ENCODE measurements at regions not wholly inside any gene's neighbourhood (a gene's known extent, or its start where the extent isn't known, plus 50 kb on each side); places are given as distances from the start of the nearest gene placed in this dataset.

DNA sequence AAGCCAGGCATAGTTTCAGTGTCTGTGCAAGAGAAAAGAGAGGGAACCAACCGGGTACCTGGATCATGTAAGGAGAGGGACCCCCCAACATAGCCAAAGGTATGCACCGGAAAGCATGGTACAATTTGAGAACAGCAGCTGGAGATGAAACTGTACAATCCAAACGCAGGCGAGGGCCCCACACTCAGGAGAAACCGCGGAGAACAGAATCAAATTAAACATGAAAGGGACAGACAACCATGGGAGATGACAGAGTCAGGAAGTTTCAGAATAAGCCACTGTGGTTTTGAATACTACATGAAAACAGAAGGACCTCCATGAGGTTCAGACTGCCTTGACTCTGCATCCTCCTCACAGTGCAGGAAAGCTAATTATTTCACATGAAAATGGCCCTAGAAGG is 62.9 kb upstream of the SPATA13 start:
- Mint-ChIP-seq H3K9me3 (peaks cover 6% of the 10 kb centered on the region), H3K27me3 (ENCODE audit: low read depth) (peaks cover 7% of the 10 kb centered on the region), H3K27ac (no peak overlapping the region), H3K4me1 (no peaks in the 10 kb centered on the region), H3K4me3 (no peak overlapping the region), H3K36me3 (no peaks in the 10 kb centered on the region)
- TF ChIP-seq, protein P1, sequence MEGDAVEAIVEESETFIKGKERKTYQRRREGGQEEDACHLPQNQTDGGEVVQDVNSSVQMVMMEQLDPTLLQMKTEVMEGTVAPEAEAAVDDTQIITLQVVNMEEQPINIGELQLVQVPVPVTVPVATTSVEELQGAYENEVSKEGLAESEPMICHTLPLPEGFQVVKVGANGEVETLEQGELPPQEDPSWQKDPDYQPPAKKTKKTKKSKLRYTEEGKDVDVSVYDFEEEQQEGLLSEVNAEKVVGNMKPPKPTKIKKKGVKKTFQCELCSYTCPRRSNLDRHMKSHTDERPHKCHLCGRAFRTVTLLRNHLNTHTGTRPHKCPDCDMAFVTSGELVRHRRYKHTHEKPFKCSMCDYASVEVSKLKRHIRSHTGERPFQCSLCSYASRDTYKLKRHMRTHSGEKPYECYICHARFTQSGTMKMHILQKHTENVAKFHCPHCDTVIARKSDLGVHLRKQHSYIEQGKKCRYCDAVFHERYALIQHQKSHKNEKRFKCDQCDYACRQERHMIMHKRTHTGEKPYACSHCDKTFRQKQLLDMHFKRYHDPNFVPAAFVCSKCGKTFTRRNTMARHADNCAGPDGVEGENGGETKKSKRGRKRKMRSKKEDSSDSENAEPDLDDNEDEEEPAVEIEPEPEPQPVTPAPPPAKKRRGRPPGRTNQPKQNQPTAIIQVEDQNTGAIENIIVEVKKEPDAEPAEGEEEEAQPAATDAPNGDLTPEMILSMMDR (IDR thresholded peaks at IDR 0.05; ENCODE audit: unreplicated experiment), result no peak
- DNase-seq (ENCODE audit: low spot score in 2 of 2, unreplicated experiment in 2 of 2), result no peak

DNA sequence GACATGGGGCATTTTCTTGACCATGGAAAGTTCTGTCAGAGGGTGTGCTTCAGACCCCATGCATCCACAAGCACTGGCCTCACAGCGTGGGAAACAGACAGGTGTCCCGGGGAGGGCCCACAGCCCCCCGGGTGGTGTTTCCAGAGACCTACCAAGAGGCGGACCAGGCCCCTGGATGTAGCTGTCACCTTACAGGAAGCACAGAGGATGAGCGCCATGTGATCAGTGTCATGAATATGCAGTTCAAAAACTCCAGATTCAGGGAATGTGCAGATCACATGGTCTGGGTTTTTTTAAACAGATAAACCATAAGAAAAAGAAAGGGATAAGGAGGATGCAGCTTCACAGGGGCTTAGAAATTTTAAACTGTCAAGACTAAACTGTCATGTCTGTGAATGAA is 61.0 kb upstream of the SPATA13 start:
- Mint-ChIP-seq H3K36me3 (no peaks in the 10 kb centered on the region), H3K4me1 (no peaks in the 10 kb centered on the region), H3K9me3 (peaks cover 6% of the 10 kb centered on the region), H3K4me3 (no peak overlapping the region), H3K27ac (no peak overlapping the region), H3K27me3 (ENCODE audit: low read depth) (peaks cover 7% of the 10 kb centered on the region)
- TF ChIP-seq, protein P1 (IDR thresholded peaks at IDR 0.05; ENCODE audit: unreplicated experiment), result no peak
- no peak for DNase-seq (ENCODE audit: low spot score in 2 of 2, unreplicated experiment in 2 of 2)

GRCh38 chr13:24100188-24100587 is 60.3 kb upstream of the SPATA13 start:
- Mint-ChIP-seq H3K4me3 (no peak overlapping the region), H3K27ac (no peak overlapping the region), H3K4me1 (no peaks in the 10 kb centered on the region), H3K27me3 (ENCODE audit: low read depth) (peaks cover 7% of the 10 kb centered on the region), H3K9me3 (peaks cover under 1% of the 10 kb centered on the region), H3K36me3 (no peaks in the 10 kb centered on the region)
- no peak for DNase-seq (ENCODE audit: low spot score in 2 of 2, unreplicated experiment in 2 of 2)
- TF ChIP-seq, protein P1 (IDR thresholded peaks at IDR 0.05; ENCODE audit: unreplicated experiment), result no peak

DNA sequence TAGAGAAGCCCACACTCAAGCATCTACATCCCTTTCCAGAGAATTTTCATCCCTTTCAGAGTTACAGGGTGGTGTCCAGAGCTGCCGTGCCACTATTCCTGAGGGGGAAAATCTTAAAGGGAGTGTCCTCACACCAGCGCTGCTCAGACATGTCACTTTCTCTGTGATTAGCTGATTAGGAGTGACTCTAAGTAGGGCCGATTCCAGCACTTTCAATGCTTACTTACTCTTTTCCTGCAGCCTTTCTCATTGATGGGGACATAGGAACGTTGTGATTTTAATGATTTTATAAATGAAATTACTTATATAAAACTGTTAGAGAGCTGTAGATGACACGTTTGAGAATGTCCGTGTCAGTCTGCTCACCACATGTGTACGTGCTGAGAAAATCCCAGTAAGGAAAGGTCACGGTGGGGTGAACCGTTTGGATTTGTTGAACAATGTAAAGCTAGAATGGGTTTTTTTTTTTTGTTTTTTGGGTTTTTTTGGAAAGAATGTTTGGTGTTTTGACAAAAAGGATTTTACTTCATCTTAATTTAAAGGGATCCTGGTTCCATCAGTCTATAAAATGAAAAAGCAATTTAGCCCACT is 56.6 kb upstream of the SPATA13 start:
- Mint-ChIP-seq H3K36me3 (no peaks in the 10 kb centered on the region), H3K9me3 (no peaks in the 10 kb centered on the region), H3K4me3 (no peak overlapping the region), H3K27me3 (ENCODE audit: low read depth) (peaks cover 4% of the 10 kb centered on the region), H3K4me1 (no peaks in the 10 kb centered on the region), H3K27ac (no peak overlapping the region)
- no peak for DNase-seq (ENCODE audit: low spot score in 2 of 2, unreplicated experiment in 2 of 2)
- TF ChIP-seq, protein P1 (IDR thresholded peaks at IDR 0.05; ENCODE audit: unreplicated experiment), result no peak

DNA sequence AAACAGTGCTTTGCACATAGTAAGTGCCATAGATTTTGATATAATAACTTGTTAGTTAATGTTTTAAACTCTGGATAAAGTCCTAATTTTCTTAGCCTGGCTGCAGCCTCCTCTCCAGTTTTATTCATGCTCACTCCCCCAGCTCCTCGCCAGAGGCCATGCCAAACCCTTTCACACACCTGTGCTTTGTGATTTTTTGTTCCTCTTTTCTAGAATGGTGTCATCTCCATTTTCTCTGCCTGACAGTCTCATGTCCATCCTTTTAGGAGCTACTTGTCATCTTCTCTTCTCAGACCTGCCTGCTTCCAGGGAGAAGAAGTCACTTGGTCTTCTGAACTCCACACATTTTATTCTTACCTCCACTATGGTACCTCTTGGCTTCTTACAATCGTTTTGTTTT is 55.8 kb upstream of the SPATA13 start:
- Mint-ChIP-seq H3K4me3 (no peak overlapping the region), H3K9me3 (no peaks in the 10 kb centered on the region), H3K27me3 (ENCODE audit: low read depth) (peaks cover 4% of the 10 kb centered on the region), H3K27ac (no peak overlapping the region), H3K4me1 (no peaks in the 10 kb centered on the region), H3K36me3 (no peaks in the 10 kb centered on the region)
- TF ChIP-seq, protein P1 (IDR thresholded peaks at IDR 0.05; ENCODE audit: unreplicated experiment), result no peak
- DNase-seq (ENCODE audit: low spot score in 2 of 2, unreplicated experiment in 2 of 2), result no peak

DNA sequence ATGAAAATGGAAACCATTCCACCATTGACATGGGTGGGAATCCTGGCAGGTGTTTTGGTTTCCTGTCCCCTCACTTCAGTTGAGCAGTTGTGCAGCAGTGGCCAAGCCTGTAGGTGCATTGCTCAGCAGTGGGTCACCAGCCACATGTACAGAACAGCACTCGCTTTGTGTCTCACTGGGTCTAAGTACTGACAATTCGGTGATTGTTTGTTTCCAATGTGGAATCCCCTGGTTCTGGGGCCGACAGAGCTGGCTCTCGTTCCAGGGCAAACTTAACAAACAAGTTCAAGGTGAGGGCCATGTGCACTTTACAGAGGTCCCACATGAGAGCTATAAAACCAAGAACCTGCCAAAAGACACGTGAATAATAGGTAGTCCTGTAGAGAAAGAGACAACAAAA is 54.1 kb upstream of the SPATA13 start:
- no peaks in the 10 kb centered on the region for H3K9me3 Mint-ChIP-seq
- no peaks in the 10 kb centered on the region for H3K36me3 Mint-ChIP-seq
- no peak for DNase-seq (ENCODE audit: low spot score in 2 of 2, unreplicated experiment in 2 of 2)
- peaks cover 1% of the 10 kb centered on the region for H3K27me3 Mint-ChIP-seq (ENCODE audit: low read depth)
- H3K4me1 Mint-ChIP-seq, result no peaks in the 10 kb centered on the region
- TF ChIP-seq, protein P1 (IDR thresholded peaks at IDR 0.05; ENCODE audit: unreplicated experiment), result no peak
- no peak overlapping the region for H3K27ac Mint-ChIP-seq
- no peak overlapping the region for H3K4me3 Mint-ChIP-seq
